ENCODE measurements at regions not wholly inside any gene's neighbourhood (a gene's known extent, or its start where the extent isn't known, plus 50 kb on each side); places are given as distances from the start of the nearest gene placed in this dataset.

GRCh38 chr2:122595065-122595464 is 839.6 kb downstream of the TSN start:
- DNase-seq, result no peak

DNA sequence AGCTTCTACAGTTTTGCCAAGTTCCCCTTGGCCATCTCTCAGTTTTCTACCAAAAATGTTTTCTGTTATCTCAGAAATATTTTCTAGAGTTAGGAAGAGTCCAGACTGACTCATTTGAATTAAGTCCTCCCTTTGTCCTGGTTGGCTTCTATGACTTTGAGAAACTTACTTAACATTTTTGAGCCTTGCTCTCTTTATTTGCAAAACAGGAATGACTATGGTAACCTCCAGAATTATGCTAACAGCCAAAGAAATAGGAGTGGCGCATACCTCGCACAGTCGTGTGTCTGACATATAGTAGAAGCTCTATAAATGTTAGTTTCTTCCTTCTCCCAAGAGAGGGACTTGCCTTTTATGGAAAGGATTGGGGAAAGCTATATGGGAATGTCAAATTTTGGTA is 841.1 kb downstream of the TSN start:
- no peak for DNase-seq

- DNase-seq, result no peak
Measured at GRCh38 chr2:122598784-122599183, 843.3 kb downstream of the TSN start.

DNA sequence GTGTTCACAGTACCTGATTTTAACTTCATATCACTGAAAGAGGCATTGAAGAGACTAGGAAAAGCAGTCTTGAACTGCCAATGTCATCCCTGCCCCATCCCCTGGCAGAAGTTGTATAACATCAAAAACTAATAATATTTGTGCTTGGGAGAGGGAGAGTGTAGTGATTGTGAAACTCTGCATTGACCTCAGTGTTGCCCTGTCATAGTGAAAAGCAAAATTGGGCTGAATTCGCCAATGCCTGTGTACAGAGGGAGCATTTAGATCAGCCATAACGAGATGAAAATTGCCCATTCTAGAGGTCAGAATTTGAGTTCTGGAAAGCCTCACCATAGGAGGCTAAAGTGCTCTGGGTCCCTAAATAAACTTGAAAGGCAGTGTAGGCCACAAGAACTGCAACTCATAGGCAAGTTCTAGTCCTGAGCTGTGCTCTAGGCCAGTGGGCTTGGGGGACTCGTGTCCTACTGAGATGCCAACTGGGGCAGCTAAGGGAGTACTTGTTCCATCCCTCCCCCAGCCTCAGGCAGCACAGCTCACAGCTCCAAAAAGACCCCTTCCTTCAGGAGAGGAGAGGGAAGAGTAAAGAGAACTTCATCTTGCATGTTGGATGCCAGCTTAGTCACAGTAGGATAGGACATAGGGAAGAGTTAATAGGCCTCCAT is 855.6 kb downstream of the TSN start:
- no peak for DNase-seq

GRCh38 chr2:122622934-122623333 is 867.5 kb downstream of the TSN start:
- DNase-seq, result no peak

DNA sequence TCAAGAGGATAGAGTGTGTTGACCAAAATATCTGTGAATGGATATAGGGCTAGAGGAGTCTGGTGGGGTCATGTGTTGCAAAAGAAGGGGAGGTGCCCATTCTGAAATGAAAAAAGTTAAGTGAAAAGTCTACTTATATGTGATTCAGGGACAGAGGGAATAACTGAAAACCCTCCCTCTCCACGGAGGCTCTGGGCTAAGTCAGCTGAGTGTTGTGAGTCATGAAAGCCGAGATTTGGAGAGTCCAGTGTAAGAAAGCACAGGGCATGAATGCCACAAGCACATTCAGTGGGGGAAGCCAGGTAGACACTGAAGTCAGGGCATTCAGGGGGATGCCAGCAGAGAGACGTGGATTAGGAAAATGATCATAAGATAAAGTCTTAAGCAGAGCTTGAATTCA is 871.9 kb downstream of the TSN start:
- DNase-seq, result no peak

DNA sequence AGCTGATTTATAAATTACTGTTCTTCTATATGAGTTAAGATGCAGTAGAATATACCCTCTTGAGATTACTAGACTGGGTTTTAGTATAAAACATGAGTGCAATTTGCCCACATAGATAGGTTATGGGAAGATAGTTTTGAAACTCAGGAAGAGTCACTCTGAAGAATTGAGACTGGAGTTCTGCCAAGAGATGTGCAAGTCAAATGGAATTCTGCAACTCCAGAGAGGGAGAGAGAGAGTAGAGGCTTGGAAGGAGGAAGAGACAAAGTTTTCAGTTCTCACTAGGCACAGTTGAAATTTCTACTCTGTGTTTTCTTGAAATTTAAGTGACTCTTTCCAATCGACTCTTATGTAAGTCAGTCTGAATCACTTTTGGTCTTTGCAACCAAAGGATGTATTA is 878.8 kb downstream of the TSN start:
- DNase-seq, result no peak

- DNase-seq, result no peak
Measured at GRCh38 chr2:122634920-122635319, 879.5 kb downstream of the TSN start.

GRCh38 chr2:122635686-122636085 is 880.2 kb downstream of the TSN start:
- DNase-seq, result no peak

GRCh38 chr2:122636097-122636496 is 880.6 kb downstream of the TSN start:
- DNase-seq, result no peak

DNA sequence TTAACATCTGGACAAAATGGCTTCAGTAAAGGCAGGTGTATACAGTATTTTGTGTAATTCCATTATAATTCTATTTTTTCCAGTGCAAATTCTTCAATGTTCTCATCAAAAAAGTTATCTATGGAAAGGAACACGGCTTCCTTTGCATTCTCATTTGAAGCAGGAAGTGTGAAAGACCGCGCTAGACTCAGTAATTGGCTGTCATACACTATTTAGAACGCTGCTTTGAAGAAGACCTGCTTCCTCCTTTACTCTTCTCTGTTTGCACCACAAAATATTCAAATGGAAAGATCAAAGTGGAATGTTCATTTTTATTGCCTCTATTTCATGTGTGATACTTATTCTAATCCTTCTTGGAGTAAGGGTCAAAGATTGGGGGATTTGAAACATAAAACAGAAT is 883.7 kb downstream of the TSN start:
- DNase-seq, result no peak

DNA sequence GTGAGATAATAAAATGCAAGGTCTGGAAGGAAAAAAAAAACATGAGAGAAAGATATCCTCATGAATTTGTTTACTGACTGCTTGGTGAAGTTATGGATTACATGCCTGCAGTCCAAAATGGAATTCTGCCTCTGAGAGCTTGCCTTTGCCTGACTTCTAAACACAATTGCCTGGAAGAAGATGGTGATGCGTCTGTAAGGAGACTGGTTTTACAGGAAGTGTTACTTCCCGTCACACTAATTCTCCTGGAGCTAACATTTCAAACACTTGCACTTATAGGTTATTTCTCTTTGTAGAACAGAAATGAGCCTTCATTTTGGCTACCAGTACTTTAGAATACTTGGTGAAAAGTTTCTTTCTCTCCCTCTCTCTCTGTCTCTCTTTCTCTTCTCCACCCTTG is 884.3 kb downstream of the TSN start:
- DNase-seq, result no peak

DNA sequence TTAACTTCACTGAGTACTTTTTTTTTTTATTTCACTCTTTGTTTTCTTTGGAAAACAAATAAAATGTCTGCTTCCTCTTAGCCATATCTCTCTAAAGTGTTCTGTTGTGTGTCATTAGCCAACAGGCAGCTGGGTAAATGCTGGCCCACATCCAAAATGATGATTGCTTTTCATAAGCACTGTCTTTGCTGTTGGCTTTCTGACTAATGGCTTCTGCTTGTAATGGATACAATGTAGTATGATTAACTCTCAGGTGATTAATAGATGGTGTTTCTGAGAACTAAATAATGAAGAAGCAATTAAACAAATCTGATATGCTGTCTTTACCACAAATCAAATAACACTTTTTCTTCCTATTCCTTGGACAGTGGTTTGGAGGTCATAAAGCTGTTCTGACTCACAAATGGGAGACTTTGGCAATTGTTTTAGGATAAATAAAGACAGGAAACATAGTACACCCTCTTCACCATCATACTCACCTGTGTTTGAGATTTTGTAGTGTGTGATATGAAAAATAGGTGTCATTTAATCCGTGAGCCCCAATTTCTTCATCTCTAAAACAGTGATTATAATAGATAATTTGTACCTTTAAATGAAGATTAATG is 888.4 kb downstream of the TSN start:
- no peak for DNase-seq

- DNase-seq, result no peak
Measured at GRCh38 chr2:122651236-122651635, 895.8 kb downstream of the TSN start.

DNA sequence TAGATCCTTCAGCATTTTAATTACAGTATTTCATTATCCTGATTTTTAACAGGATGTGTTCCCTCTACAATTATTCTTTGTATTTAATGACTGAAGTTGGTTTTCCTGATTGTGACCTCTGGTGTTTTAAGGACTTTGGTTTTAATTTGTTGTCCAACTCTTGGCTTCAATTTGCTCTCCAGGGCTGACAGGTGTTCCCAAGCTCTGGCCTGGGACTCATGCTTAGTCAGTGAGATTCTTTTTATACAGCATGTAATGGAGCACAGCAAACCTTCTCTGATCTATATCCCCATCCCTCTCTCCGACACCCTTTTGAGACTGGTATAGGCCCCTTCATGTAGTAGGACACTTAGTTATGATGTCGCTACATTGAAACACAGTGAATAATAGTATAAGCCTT is 896.3 kb downstream of the TSN start:
- DNase-seq, result no peak

GRCh38 chr2:122652670-122653069 is 897.2 kb downstream of the TSN start:
- DNase-seq, result no peak

DNA sequence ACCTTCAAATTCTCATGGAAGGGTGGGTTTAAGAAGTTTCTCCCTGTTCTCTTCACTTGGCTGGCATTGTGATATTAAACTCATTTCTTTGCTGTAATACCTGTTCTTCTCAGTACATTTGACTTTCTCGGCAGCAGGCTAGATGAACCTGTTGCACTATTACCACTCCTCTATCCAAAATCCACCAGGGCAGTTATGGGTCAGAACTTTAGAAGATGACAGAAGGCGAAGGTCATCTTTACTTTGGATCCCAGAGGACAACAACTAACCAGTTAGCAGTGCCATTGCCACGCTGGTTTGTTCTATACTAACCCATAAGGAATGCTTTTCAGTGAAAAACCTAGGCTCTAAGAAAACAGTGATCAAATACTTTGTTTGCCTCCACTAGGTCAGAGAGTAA is 901.0 kb downstream of the TSN start:
- no peak for DNase-seq

GRCh38 chr2:122660786-122661634 is 905.6 kb downstream of the TSN start:
- DNase-seq, result no peak

- no peak for DNase-seq
Measured at GRCh38 chr2:122663620-122664019, 908.2 kb downstream of the TSN start.

- DNase-seq, result no peak
Measured at GRCh38 chr2:122669627-122670026, 914.2 kb downstream of the TSN start.

GRCh38 chr2:122670897-122671296 is 915.4 kb downstream of the TSN start:
- no peak for DNase-seq

DNA sequence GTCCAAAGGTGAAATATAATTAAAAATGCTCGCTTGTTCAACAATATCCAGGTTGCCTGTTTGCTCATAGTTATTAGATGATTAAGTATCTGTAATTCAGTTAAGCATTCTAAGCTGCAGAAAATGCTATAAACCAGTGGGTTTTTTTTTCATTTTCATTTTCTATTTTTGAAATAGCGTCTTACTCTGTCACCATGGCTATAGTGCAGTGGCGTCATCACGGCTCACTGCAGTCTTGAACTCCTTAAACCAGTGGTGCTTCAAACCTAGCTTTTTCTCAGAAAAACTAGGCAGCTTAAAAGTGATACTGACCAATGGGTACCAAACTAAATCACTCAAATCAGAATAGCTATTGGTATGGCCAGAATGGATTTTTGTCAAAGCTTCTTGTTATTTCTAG is 925.2 kb downstream of the TSN start:
- DNase-seq, result no peak

- DNase-seq, result no peak
Measured at GRCh38 chr2:122681626-122682025, 926.2 kb downstream of the TSN start.

DNA sequence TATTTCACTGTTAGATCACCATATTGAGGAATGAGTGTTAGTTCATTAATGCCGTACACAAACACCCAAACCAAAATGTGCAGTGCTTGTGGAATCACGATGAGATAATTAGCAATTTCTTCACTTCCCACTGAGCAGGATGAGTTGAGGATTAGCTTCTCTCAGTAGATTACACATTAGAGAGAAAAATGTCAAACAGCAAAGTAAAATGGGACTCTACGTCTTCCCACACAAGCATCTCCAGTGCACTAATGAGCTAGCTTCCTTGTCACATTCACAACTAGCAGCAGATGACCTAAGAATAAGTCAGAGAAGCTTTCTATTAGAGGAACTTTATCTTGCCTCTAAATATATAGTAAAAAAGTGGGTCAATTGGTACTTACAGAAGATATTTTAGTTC is 926.9 kb downstream of the TSN start:
- no peak for DNase-seq
